Endothelial cell of umbilical vein (primary cell): ENCODE measurements at regions not wholly inside any gene's neighbourhood (a gene's known extent, or its start where the extent isn't known, plus 50 kb on each side); places are given as distances from the start of the nearest gene placed in this dataset.

Source experiments
- BruUV-seq: library from RNA; stranded (reverse); fragments of 400-500 nt; replicated peaks from 2 replicates; lab custom pipeline; 2021; lab: Mats Ljungman, UMichigan
- CTCF ChIA-PET: fragments of 300-600, 350-600 bp; sonication (Branson Sonifier 250); formaldehyde crosslinking; loops from one replicate; lab custom pipeline; 2021; ENCODE audit warnings: antibody characterized with exemption, inconsistent platforms; lab: Charles Lee
- POLR2A ChIA-PET: fragments of 300-600, 350-600 bp; sonication (Branson Sonifier 250); formaldehyde crosslinking; loops from one replicate; lab custom pipeline; 2021; ENCODE audit warnings: antibody characterized with exemption, inconsistent platforms; lab: Charles Lee
- DNase-seq: peaks from one replicate; pipeline ENCODE4 v3.0.0-alpha.2; 2011; ENCODE audit warnings: low read depth, low spot score
- FAIRE-seq: peaks from 2 replicates; lab custom pipeline; 2011; peaks lifted over from hg19 to GRCh38; lab: Jason Lieb, UNC
- H2AFZ ChIP-seq: 2 replicates; pipeline ENCODE4 v1.6.0; 2012; ENCODE audit warnings: low read depth, low read length, control low read depth, inconsistent platforms
- H3K27ac ChIP-seq: 2 replicates; pipeline ENCODE4 v1.5.1; 2011; ENCODE audit warnings: low read depth, mild to moderate bottlenecking, control low read depth, low read length, moderate library complexity; ENCODE audit not compliant: insufficient read depth
- H3K27me3 ChIP-seq, 2 experiments: 2 replicates each; pipeline versions ENCODE4 v1.6.0 to v1.6.1; 2011; ENCODE audit warnings: low read length in 2 of 2, mixed read lengths in 1 of 2; ENCODE audit not compliant: control insufficient read depth in 2 of 2, insufficient read depth in 2 of 2
- H3K36me3 ChIP-seq, 2 experiments: 2 replicates in 1 of 2; 3 replicates in 1 of 2; pipeline ENCODE4 v1.5.1; 2011; ENCODE audit warnings: low read length in 2 of 2, mild to moderate bottlenecking in 1 of 2, moderate library complexity in 1 of 2; ENCODE audit not compliant: control insufficient read depth in 2 of 2, insufficient read depth in 2 of 2; ENCODE audit errors: extremely low read depth in 1 of 2
- H3K4me1 ChIP-seq: 3 replicates; pipeline ENCODE4 v1.5.1; 2011; ENCODE audit warnings: mild to moderate bottlenecking, low read length; ENCODE audit not compliant: control insufficient read depth, insufficient read depth; ENCODE audit errors: extremely low read depth
- H3K4me2 ChIP-seq: 2 replicates; pipeline ENCODE4 v1.6.1; 2011; ENCODE audit warnings: low read length, control low read depth, mixed read lengths; ENCODE audit not compliant: insufficient read depth
- H3K4me3 ChIP-seq, 3 experiments: fragments of 200-600 bp in 1 of 3; sonication (generic), shearing (Covaris generic) in 1 of 3; replicated peaks in 1 of 3; 2 replicates each; pipeline ENCODE4 v1.5.1; 2011 to 2016; ENCODE audit warnings: control low read depth in 3 of 3, low read length in 3 of 3, mild to moderate bottlenecking in 2 of 3, inconsistent platforms in 1 of 3, low read depth in 1 of 3, moderate library complexity in 1 of 3; ENCODE audit not compliant: insufficient read depth in 1 of 3
- H3K79me2 ChIP-seq: 2 replicates; pipeline ENCODE4 v1.6.0; 2012; ENCODE audit warnings: low read length, inconsistent platforms; ENCODE audit not compliant: control insufficient read depth, insufficient read depth
- H3K9ac ChIP-seq: replicated peaks from 2 replicates; pipeline ENCODE3; 2011; ENCODE audit warnings: low read length, control low read depth; ENCODE audit not compliant: insufficient read depth; ENCODE audit errors: extremely low read depth
- H3K9me1 ChIP-seq: replicated peaks from 3 replicates; pipeline ENCODE4 v1.6.0; 2011; ENCODE audit warnings: mild to moderate bottlenecking, low read length; ENCODE audit not compliant: control insufficient read depth, insufficient read depth; ENCODE audit errors: extremely low read depth
- H3K9me3 ChIP-seq: replicated peaks from 2 replicates; pipeline ENCODE4 v1.5.1; 2012; ENCODE audit warnings: low read length, inconsistent platforms; ENCODE audit not compliant: control insufficient read depth, insufficient read depth
- H4K20me1 ChIP-seq: replicated peaks from 2 replicates; pipeline ENCODE3; 2011; ENCODE audit warnings: mild to moderate bottlenecking, low read length; ENCODE audit not compliant: control insufficient read depth, insufficient read depth; ENCODE audit errors: extremely low read depth
- CTCF ChIP-seq, 2 donors: IDR thresholded peaks; 1 replicate in 1 of 2; 2 replicates in 1 of 2; pipeline ENCODE4 v1.5.1; 2011; ENCODE audit warnings: low read length in 2 of 2, mild to moderate bottlenecking in 2 of 2, moderate library complexity in 2 of 2, control low read depth in 1 of 2, inconsistent platforms in 1 of 2, low read depth in 1 of 2; ENCODE audit not compliant: insufficient read depth in 1 of 2; ENCODE audit errors: extremely low read depth in 1 of 2
- FOS ChIP-seq: IDR thresholded peaks from 2 replicates; pipeline ENCODE4 v1.6.1; 2011; ENCODE audit warnings: mild to moderate bottlenecking, low read length, moderate library complexity, borderline replicate concordance; ENCODE audit not compliant: insufficient read depth
- GATA2 ChIP-seq: IDR thresholded peaks from 2 replicates; pipeline ENCODE4 v1.7.0; 2011; ENCODE audit warnings: low read depth, mild to moderate bottlenecking, moderate library complexity, mixed read lengths, low read length; ENCODE audit not compliant: insufficient read length, insufficient read depth
- JUN ChIP-seq: IDR thresholded peaks from 2 replicates; pipeline ENCODE4 v1.6.1; 2011; ENCODE audit warnings: borderline replicate concordance, low read depth; ENCODE audit not compliant: insufficient read length, insufficient read depth
- MAX ChIP-seq: IDR thresholded peaks from 2 replicates; pipeline ENCODE4 v1.6.1; 2011; ENCODE audit not compliant: insufficient read depth, insufficient read length
- MYC ChIP-seq: IDR thresholded peaks from one replicate; pipeline ENCODE4 v1.6.1; 2011; ENCODE audit warnings: mild to moderate bottlenecking, low read depth, low read length
- POLR2A ChIP-seq: IDR thresholded peaks from 2 replicates; pipeline ENCODE4 v1.6.1; 2012; ENCODE audit warnings: low read depth, mild to moderate bottlenecking, control low read depth, low read length
- POLR2AphosphoS5 ChIP-seq: IDR thresholded peaks from 2 replicates; pipeline ENCODE4 v1.6.1; 2012; ENCODE audit warnings: low read depth, mild to moderate bottlenecking, control low read depth, low read length, moderate library complexity; ENCODE audit not compliant: insufficient read depth
- dilution Hi-C: fragments of 300-500 bp; cut with MboI; formaldehyde crosslinking; loops from one replicate; pipeline ENCODE4 v1.15.0; 2019; ENCODE audit warnings: low sequenced_read_pairs; ENCODE audit not compliant: extremely low pct_ligation_motif_present
- intact Hi-C: fragments of 100-400 bp; cut with micrococcal nuclease; formaldehyde crosslinking; loops from one replicate; pipeline ENCODE4 v1.10.0; 2022

GRCh38 chr18:78420116-78420515 is 559.5 kb upstream of the SALL3 start:
- POLR2A ChIA-PET, result no interaction called here
- TF ChIP-seq MYC (no peak), GATA2 (no peak), JUN (no peak), MAX (no peak), POLR2AphosphoS5 (no peak), POLR2A (no peak), CTCF (IDR thresholded peaks at IDR 0.05; ENCODE audit: extremely low read depth in 1 of 2, insufficient read depth in 1 of 2, low read depth in 1 of 2, low read length in 2 of 2) (no peak)
- DNase-seq (no peak), FAIRE-seq (no peak)
- no TSS peak for BruUV-seq
- no peak overlapping the region for H2AFZ ChIP-seq
- no peaks in the 10 kb centered on the region for H3K79me2 ChIP-seq
- H3K9ac ChIP-seq, result no peak overlapping the region
- no peaks in the 10 kb centered on the region for H3K4me1 ChIP-seq
- no peak overlapping the region for H3K4me2 ChIP-seq
- CTCF ChIA-PET, result no interaction called here
- H4K20me1 ChIP-seq, result no peaks in the 10 kb centered on the region
- no peaks in the 10 kb centered on the region for H3K36me3 ChIP-seq
- H3K27me3 ChIP-seq, result no peaks in the 10 kb centered on the region
- H3K27ac ChIP-seq, result no peak overlapping the region
- dilution Hi-C loops, result no loop called here
- no peaks in the 10 kb centered on the region for H3K9me1 ChIP-seq
- intact Hi-C loops, result no loop called here
- peaks cover 3% of the 10 kb centered on the region for H3K9me3 ChIP-seq
- no peak overlapping the region for H3K4me3 ChIP-seq

DNA sequence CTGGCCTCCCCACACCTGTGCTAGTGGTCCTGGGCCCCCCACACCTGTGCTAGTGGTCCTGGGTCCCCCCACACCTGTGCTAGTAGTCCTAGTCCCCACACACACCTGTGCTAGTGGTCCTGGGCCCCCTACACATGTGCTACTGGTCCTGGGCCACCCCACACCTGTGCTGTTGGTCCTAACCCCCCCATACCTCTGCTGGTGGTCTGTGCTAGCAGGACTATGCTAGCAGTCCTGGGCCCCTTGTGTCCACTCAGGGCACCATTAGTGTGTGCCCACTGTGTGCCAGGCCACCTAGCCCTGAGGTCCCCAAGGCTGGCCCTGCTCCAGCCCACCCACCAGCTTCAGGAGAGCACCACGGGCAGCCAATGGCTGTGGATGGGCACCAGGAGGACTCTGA is 558.2 kb upstream of the SALL3 start:
- Histone ChIP-seq H3K9ac (no peak overlapping the region), H3K4me3 (no peak overlapping the region), H3K27ac (no peak overlapping the region), H4K20me1 (no peaks in the 10 kb centered on the region), H3K27me3 (no peaks in the 10 kb centered on the region), H3K79me2 (no peaks in the 10 kb centered on the region), H3K36me3 (no peaks in the 10 kb centered on the region), H2AFZ (no peak overlapping the region), H3K4me2 (no peak overlapping the region), H3K4me1 (no peaks in the 10 kb centered on the region), H3K9me3 (peaks cover 3% of the 10 kb centered on the region), H3K9me1 (no peaks in the 10 kb centered on the region)
- intact Hi-C loops (no loop called here), dilution Hi-C loops (no loop called here)
- DNase-seq (no peak), FAIRE-seq (no peak)
- BruUV-seq, result no TSS peak
- POLR2A ChIA-PET, result no interaction called here
- TF ChIP-seq POLR2A (no peak), MYC (no peak), JUN (no peak), MAX (no peak), POLR2AphosphoS5 (no peak), FOS (no peak)
- CTCF ChIA-PET, result no interaction called here
